GM23338 (cell line): ENCODE measurements at regions not wholly inside any gene's neighbourhood (a gene's known extent, or its start where the extent isn't known, plus 50 kb on each side); places are given as distances from the start of the nearest gene placed in this dataset.

Experiments
- CREB1 ChIP-seq: fragments of 250-450 bp; sonication (Bioruptor Pico); IDR thresholded peaks from 2 replicates; pipeline ENCODE4 v1.5.0; 2020; ENCODE audit warnings: low read depth, mild to moderate bottlenecking, moderate library complexity
- CTCF ChIP-seq, 2 experiments: fragments of 200-600 bp in 1 of 2; sonication (generic) in 1 of 2; conservative IDR thresholded peaks; 2 replicates each; pipeline versions ENCODE4 v1.5.1 to v1.6.1; 2016 to 2017; ENCODE audit warnings: antibody characterized with exemption in 2 of 2, low read depth in 2 of 2, mild to moderate bottlenecking in 2 of 2, moderate library complexity in 1 of 2
- EZH2 ChIP-seq: fragments of 200-600 bp; sonication (generic); IDR thresholded peaks from one replicate; pipeline ENCODE4 v1.8.0; 2017; ENCODE audit warnings: antibody characterized with exemption, mild to moderate bottlenecking, low read depth; ENCODE audit not compliant: unreplicated experiment
- EZH2phosphoT487 ChIP-seq: fragments of 200-600 bp; sonication (generic); IDR thresholded peaks from one replicate; pipeline ENCODE4 v1.8.1; 2018; ENCODE audit warnings: antibody characterized with exemption; ENCODE audit not compliant: unreplicated experiment
- JUNB ChIP-seq: IDR thresholded peaks from one replicate; pipeline ENCODE4 v1.6.1; 2016; ENCODE audit warnings: antibody characterized with exemption; ENCODE audit not compliant: unreplicated experiment
- NANOG ChIP-seq: IDR thresholded peaks from 2 replicates; pipeline ENCODE4 v1.6.1; 2016; ENCODE audit warnings: antibody characterized with exemption, borderline replicate concordance
- POLR2AphosphoS5 ChIP-seq: IDR thresholded peaks from 2 replicates; pipeline ENCODE4 v1.6.1; 2016; ENCODE audit warnings: antibody characterized with exemption, low read depth
- REST ChIP-seq: IDR thresholded peaks from one replicate; pipeline ENCODE4 v1.6.1; 2018; ENCODE audit warnings: antibody characterized with exemption; ENCODE audit not compliant: unreplicated experiment
- STAT1 ChIP-seq: IDR thresholded peaks from one replicate; pipeline ENCODE4 v1.6.1; 2016; ENCODE audit warnings: antibody characterized with exemption; ENCODE audit not compliant: unreplicated experiment
- ZNF114 ChIP-seq: fragments of 250-450 bp; sonication (Bioruptor Pico); IDR thresholded peaks from 2 replicates; pipeline ENCODE4 v1.5.0; 2020; ENCODE audit warnings: mild to moderate bottlenecking, moderate library complexity

GRCh38 chr6:82741996-82742385, 323.6 kb downstream of the UBE3D start:
- TF ChIP-seq CTCF (conservative IDR thresholded peaks at IDR 0.05; ENCODE audit: low read depth in 2 of 2): no peak
- no peak for TF ChIP-seq STAT1
- no peak for TF ChIP-seq POLR2AphosphoS5
- no peak for TF ChIP-seq REST
- no peak for TF ChIP-seq EZH2
- TF ChIP-seq CREB1 (CRISPR knock-in tag): no peak
- TF ChIP-seq EZH2phosphoT487: no peak
- TF ChIP-seq JUNB: no peak
- TF ChIP-seq ZNF114: no peak
- TF ChIP-seq NANOG: no peak
